Fibroblast of skin of back (primary cell): ENCODE measurements at regions not wholly inside any gene's neighbourhood (a gene's known extent, or its start where the extent isn't known, plus 50 kb on each side); places are given as distances from the start of the nearest gene placed in this dataset.

Experiments
- DNase-seq: peaks from one replicate; pipeline ENCODE4 v3.0.0-alpha.2; 2013

- DNase-seq: no peak
Measured at GRCh38 chr2:204332706-204333105, 212.6 kb upstream of the PARD3B start.

DNA sequence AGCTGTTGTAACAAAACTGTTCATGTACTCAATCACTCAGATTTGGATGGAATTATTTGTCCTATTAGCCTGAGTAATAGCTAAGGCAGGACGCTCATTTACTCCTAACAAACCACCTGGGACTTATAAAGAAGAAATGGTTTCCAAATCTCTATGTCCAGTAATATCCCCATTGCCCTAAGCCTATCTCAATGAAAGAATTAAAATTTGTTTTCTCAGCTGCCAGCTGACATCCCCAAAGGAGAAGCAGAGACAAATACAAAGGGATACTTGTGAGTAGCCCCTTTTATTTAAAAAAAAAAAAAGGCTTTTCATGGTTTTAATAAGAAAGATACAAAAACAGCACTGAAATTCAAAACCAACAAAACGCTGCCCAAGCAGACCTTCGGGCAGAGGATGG lies 211.4 kb upstream of the PARD3B start:
- DNase-seq: no peak

DNA sequence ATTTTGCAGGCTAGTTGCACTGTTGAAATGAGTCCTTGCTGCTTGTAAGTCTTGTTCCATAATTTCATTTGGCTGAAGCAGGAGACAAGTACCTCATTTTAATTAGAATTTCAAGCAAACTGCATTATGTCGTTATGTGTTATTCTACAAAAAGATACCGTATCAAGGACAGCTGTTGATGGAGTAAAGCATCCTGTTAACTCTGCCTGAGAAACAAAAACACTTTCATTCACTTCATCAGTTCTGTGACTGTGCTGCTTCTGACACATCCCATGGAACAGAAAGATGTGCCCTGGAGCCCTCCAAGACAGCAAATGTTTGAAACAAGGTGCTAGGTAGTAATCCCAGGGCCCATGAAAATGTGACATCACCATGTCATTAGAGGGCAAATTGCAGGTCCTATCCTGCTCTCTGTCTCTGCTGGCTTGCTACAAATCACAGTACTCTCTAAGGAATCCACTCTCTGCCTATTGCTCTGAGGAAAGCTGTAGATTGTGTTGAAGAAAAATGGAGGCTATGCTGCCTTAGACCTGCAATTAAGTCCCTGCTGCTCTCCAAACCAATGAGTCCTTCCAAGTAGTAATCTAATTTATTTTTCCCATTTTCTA lies 209.7 kb upstream of the PARD3B start:
- no peak for DNase-seq

GRCh38 chr2:204336153-204336744 lies 209.0 kb upstream of the PARD3B start:
- DNase-seq: no peak

DNA sequence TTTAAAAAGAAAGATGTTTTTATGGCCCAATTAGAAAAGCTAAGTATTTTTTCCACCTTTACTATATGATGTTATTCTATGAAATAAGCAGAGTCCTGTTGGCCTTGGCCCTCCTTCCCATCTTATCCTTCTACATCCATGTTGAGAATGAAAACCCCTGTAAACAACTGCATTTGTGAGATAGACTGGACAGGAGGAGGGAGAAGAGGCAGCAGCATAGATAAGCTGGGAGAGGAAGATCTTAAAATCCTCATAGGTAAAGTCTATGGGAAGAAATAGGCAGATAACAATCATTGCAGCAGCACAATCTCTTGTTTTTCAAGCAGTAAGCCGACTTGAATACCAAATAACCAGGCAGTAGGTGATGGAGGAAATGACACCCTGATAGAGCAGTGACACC lies 207.6 kb upstream of the PARD3B start:
- DNase-seq: no peak

- DNase-seq: no peak
Measured at GRCh38 chr2:204339212-204339715, 206.0 kb upstream of the PARD3B start.

- DNase-seq: peak; percentile 7
Measured at GRCh38 chr2:204340511-204340910, 204.8 kb upstream of the PARD3B start.

DNA sequence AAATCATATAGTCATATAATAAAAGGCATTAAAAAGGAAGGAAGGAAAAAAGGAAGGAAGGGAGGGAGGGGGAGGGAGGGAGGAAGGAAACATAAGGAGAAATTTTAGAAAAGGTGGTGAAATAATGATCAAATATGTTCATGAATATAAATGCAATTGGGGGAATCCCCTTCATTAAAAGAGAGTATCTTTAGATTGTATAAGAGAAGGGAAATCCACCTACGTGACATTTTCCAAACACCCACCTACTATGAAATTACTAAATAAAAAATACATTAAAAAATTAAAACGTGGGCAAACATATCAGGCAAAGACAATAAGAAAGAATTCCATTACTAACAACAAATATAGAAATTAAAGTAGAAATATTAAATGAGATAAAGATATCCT lies 203.4 kb upstream of the PARD3B start:
- DNase-seq: no peak

GRCh38 chr2:204343685-204344084 lies 201.6 kb upstream of the PARD3B start:
- DNase-seq: no peak

DNA sequence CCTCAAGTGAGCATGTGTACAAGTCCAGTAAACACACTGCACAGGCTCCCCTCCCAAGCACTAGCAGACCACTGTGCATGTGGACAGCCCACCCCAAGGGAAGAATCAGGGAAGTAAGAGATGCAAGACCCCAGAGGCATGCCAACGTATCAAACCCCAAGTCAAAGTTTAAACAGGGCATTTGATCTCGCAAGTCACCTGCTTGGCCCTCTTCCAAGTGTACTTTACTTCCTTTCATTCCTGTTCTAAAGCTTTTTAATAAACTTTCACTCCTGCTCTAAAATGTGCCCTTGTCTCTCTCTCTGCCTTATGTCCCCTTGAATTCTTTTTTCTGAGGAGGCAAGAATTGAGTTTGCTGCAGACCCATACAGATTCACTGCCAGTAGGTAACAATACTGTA lies 201.2 kb upstream of the PARD3B start:
- no peak for DNase-seq

DNA sequence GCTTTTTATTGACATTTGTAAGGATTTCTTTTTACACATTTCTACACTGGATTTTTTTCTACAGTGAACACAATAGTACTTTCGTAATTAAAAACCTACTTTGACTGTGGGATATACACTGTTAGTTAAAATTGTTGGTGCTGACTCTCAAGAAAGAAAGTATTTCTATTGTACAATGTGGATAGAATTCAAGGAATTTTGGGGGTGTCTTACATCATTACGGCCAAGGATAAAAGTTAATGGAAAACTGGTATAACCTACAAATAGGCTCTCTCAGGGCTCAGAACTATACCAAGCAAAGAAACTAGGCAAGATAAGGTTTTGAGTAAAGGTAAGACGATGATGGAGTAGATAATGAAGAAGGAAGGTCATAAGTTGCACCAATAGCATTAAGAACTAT lies 198.4 kb upstream of the PARD3B start:
- no peak for DNase-seq

- DNase-seq: peak; percentile 81
Measured at GRCh38 chr2:204353823-204354222, 191.5 kb upstream of the PARD3B start.

DNA sequence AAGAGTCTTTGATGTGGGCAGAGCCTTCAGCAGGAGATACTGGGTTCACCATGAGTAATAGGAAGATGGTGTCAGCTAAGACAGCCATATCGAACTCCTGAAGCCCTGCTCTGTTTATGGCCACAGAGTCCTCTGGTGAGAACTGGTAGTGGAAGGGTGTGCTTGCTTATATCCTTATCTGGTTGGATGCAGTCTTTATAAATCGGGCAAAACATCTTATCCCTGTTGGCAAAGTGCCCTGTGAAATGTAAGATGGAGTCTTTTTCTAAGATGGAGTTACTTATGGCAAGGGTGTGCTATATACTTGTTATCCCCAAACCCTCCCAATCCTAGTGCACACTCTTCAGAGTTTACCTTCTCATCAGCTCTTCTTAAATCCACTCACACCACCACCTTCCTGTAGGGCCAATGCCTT lies 190.8 kb upstream of the PARD3B start:
- peak; percentile 14 for DNase-seq

- no peak for DNase-seq
Measured at GRCh38 chr2:204355688-204356087, 189.6 kb upstream of the PARD3B start.

GRCh38 chr2:204356151-204356641 lies 189.1 kb upstream of the PARD3B start:
- DNase-seq: no peak

DNA sequence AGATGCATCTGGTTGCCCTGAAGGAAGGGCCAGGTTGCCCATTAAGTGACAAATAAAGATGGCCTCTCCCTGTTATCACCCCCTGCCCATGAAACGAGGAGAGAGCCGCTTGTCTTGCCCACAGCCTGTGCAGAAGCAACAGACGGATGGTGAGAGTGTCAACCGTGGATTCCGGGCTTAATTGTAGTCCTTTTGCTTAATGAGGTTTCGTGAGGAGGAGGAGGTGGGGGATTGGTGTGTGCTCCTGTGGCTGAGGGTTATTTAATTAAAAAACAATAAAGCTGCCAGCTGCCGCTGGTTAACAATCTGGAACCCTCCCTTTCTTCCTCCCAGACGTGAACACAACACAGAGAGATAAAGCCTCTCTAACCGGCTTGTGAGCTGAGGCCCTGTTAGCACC lies 188.0 kb upstream of the PARD3B start:
- DNase-seq: no peak

- DNase-seq: no peak
Measured at GRCh38 chr2:204359076-204359475, 186.2 kb upstream of the PARD3B start.

- no peak for DNase-seq
Measured at GRCh38 chr2:204360218-204361007, 184.9 kb upstream of the PARD3B start.

DNA sequence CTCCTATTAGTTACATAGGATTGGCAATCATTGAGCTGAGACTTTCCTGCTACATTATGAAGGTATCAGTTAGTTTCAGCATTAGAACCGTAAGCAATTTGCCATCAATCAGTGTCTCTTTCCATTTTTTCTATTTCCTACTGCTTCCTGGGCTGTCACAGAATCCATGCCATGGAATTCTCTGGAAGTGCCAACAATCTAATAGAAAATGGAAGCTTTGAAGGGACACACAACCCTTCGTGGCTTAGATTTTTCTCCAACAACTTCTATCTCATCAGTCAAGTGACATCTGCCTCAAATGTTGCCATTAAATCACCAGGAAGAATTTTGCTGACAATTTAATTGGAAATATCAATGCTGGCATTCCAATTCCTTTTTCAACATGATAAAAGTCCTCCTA lies 183.5 kb upstream of the PARD3B start:
- no peak for DNase-seq

DNA sequence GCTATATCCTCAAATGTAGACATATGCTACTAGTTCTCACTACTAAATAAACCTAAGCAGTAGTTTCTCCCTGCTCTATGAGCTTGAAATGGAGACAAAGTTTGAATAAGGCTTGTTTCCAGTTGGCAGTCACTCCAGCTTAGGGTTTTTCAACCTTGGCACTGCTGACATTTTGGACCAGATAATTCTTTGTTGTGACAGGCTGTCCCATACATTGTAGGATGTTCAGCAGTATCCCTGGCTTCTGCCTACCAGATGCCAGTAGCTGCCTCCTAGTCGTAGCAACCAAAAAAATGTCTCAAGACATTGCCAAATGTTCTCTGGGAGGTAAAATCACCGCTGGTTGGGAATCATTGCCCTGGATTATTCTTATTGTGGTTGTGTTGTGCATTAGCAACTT lies 182.7 kb upstream of the PARD3B start:
- DNase-seq: no peak

GRCh38 chr2:204363513-204363912 lies 181.8 kb upstream of the PARD3B start:
- no peak for DNase-seq

DNA sequence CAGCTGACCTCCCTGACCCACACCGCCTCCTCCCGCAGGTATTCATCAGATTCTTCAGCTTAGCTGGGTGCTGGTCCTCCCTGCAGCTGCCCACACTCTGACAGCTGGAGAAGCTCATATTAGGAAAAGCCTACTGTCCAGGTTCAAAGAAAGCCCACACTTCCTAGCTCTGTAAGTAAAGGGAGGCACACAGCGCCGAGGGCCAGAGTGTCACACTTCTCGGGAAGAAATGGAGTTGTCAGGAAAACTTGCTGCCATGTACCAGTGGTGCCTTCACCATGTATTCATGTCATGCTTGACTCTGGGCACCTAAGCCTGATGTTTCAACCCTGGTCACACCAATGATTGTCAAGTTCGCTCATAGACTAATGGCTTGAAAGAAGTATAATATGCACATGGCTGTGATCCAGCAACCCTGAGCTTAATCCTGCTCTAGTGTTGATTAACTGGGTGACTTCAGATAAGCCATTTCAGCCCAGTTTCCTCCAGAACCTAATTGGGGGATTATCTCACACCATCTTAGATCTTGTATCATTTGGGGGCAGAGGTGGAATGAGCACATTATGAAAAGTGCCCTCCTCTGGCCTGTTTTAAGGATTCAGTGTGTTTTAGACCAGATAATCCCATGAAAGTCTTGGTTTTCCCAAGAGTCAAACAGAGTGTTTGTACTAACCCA lies 180.3 kb upstream of the PARD3B start:
- no peak for DNase-seq

DNA sequence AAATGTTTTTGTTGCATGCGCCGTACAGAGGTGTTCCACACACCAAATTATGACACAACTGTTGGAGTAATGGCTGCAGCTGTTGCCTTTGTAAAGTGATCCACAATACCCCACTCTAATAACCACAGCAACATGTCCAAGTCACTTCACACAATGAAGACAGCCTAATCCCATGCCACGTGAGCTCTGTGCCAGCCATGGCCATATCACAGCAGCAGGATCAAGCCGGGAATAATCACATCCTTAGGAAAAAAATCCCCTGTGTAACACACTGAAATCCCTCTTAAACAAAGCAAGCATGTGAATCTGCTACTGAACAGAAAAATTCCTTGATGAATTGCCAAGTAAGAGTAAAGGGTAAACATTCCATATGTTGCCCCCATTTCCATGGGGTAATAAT lies 179.5 kb upstream of the PARD3B start:
- DNase-seq: peak; percentile 24
